OCI-LY7 (cell line): ENCODE measurements at regions not wholly inside any gene's neighbourhood (a gene's known extent, or its start where the extent isn't known, plus 50 kb on each side); places are given as distances from the start of the nearest gene placed in this dataset.

Experiments used
- BruUV-seq: library from RNA; stranded (reverse); fragments of 400-500 nt; replicated peaks from 2 replicates; lab custom pipeline; 2021; lab: Mats Ljungman, UMichigan
- CTCF ChIA-PET: fragments of 300-600 bp; sonication (Branson Sonifier 250); formaldehyde crosslinking; loops from one replicate; lab custom pipeline; 2022; ENCODE audit warnings: antibody characterized with exemption; ENCODE audit not compliant: unreplicated experiment; lab: Charles Lee
- POLR2A ChIA-PET: fragments of 300-600 bp; sonication (Branson Sonifier 250); formaldehyde crosslinking; loops from one replicate; lab custom pipeline; 2022; ENCODE audit warnings: antibody characterized with exemption; lab: Charles Lee
- DNase-seq: peaks from one replicate; pipeline ENCODE4 v3.0.0-alpha.2; 2015; ENCODE audit warnings: low spot score
- H2AFZ ChIP-seq: fragments of 200-600 bp; sonication (generic), shearing (Covaris generic); 2 replicates; pipeline ENCODE4 v1.6.1; 2014; ENCODE audit warnings: mild to moderate bottlenecking, antibody characterized with exemption, low read length, moderate library complexity
- H3K27ac ChIP-seq: fragments of 200-600 bp; sonication (generic); 2 replicates; pipeline ENCODE4 v1.5.1; 2014; ENCODE audit warnings: mixed run types, low read depth, mild to moderate bottlenecking, moderate library complexity, low read length, inconsistent platforms; ENCODE audit not compliant: poor library complexity, severe bottlenecking
- H3K36me3 ChIP-seq: fragments of 200-600 bp; sonication (generic); 2 replicates; pipeline ENCODE4 v1.6.1; 2014; ENCODE audit warnings: mild to moderate bottlenecking, antibody characterized with exemption, low read length, moderate library complexity, mixed read lengths; ENCODE audit not compliant: insufficient read depth
- H3K4me1 ChIP-seq: fragments of 200-600 bp; sonication (generic); 2 replicates; pipeline ENCODE4 v1.5.1; 2014; ENCODE audit warnings: mild to moderate bottlenecking, low read length; ENCODE audit not compliant: insufficient read depth, poor library complexity, severe bottlenecking
- H3K4me2 ChIP-seq: fragments of 200-600 bp; sonication (generic); 2 replicates; pipeline ENCODE4 v1.6.1; 2014; ENCODE audit warnings: mild to moderate bottlenecking, low read length
- H3K4me3 ChIP-seq: fragments of 200-600 bp; sonication (generic); 2 replicates; pipeline ENCODE4 v1.5.1; 2014; ENCODE audit warnings: mild to moderate bottlenecking, low read depth, low read length; ENCODE audit not compliant: poor library complexity, severe bottlenecking
- H3K79me2 ChIP-seq: fragments of 200-600 bp; sonication (generic); 2 replicates; pipeline ENCODE4 v1.6.1; 2016; ENCODE audit warnings: low read depth, mild to moderate bottlenecking, low read length, moderate library complexity, mixed read lengths; ENCODE audit not compliant: insufficient read depth
- H3K9me2 ChIP-seq: fragments of 200-600 bp; sonication (generic); 2 replicates; pipeline ENCODE4 v1.6.1; 2016; ENCODE audit warnings: mild to moderate bottlenecking, low read length, mixed read lengths; ENCODE audit not compliant: insufficient read depth
- H3K9me3 ChIP-seq: fragments of 200-600 bp; sonication (generic); 2 replicates; pipeline ENCODE4 v1.6.1; 2014; ENCODE audit warnings: mild to moderate bottlenecking, mixed run types, low read length, mixed read lengths
- H4K20me1 ChIP-seq: fragments of 200-600 bp; sonication (generic); 2 replicates; pipeline ENCODE4 v1.6.1; 2014; ENCODE audit warnings: mild to moderate bottlenecking, antibody characterized with exemption, low read length, moderate library complexity, mixed read lengths; ENCODE audit not compliant: insufficient read depth
- CTCF ChIP-seq: fragments of 200-600 bp; sonication (generic); conservative IDR thresholded peaks from 2 replicates; pipeline ENCODE4 v1.5.1; 2014; ENCODE audit warnings: mild to moderate bottlenecking, antibody characterized with exemption, low read length, moderate library complexity, mixed read lengths
- EZH2phosphoT487 ChIP-seq: fragments of 200-600 bp; sonication (generic); IDR thresholded peaks from 2 replicates; pipeline ENCODE4 v1.6.1; 2018; ENCODE audit warnings: low read depth, borderline replicate concordance, mild to moderate bottlenecking, mixed run types, antibody characterized with exemption, low read length, moderate library complexity, mixed read lengths
- intact Hi-C: fragments of 100-400 bp; cut with micrococcal nuclease; formaldehyde crosslinking; loops from one replicate; pipeline ENCODE4 v1.10.0; 2022; ENCODE audit not compliant: unreplicated experiment

- H3K4me2 ChIP-seq: no peak overlapping the region
- H2AFZ ChIP-seq: no peak overlapping the region
- H3K36me3 ChIP-seq: no peaks in the 10 kb centered on the region
- intact Hi-C loops: no loop called here
- no peak for DNase-seq
- no peaks in the 10 kb centered on the region for H4K20me1 ChIP-seq
- no peak overlapping the region for H3K27ac ChIP-seq
- TF ChIP-seq CTCF (no peak), EZH2phosphoT487 (no peak)
- ChIA-PET POLR2A (interaction anchor here (0.7 kb wide), 1 partner anchor 1004 kb away, joined by 3 read pairs; no protein-coding TSS in a partner anchor), CTCF (no interaction called here)
- H3K4me1 ChIP-seq: no peaks in the 10 kb centered on the region
- H3K9me3 ChIP-seq: no peaks in the 10 kb centered on the region
- no TSS peak for BruUV-seq
- H3K4me3 ChIP-seq: no peak overlapping the region
- H3K9me2 ChIP-seq: no peaks in the 10 kb centered on the region
- no peaks in the 10 kb centered on the region for H3K79me2 ChIP-seq
These were observed 279.4 kb downstream of the RFPL4B start for GRCh38 chr6:112626468-112627082.

GRCh38 chr6:112634376-112634775, 287.2 kb downstream of the RFPL4B start:
- Histone ChIP-seq H4K20me1 (no peaks in the 10 kb centered on the region), H3K9me3 (no peaks in the 10 kb centered on the region), H3K27ac (no peak overlapping the region), H3K36me3 (no peaks in the 10 kb centered on the region), H3K79me2 (no peaks in the 10 kb centered on the region), H3K4me2 (no peak overlapping the region), H2AFZ (no peak overlapping the region), H3K9me2 (no peaks in the 10 kb centered on the region), H3K4me1 (no peaks in the 10 kb centered on the region), H3K4me3 (no peak overlapping the region)
- ChIA-PET POLR2A (no interaction called here), CTCF (no interaction called here)
- intact Hi-C loops: no loop called here
- BruUV-seq: no TSS peak
- no peak for DNase-seq
- TF ChIP-seq CTCF (no peak), EZH2phosphoT487 (no peak)

- Histone ChIP-seq H3K36me3 (no peaks in the 10 kb centered on the region), H3K4me2 (no peak overlapping the region), H3K9me2 (no peaks in the 10 kb centered on the region), H3K4me1 (no peaks in the 10 kb centered on the region), H2AFZ (no peak overlapping the region), H3K27ac (no peak overlapping the region), H4K20me1 (no peaks in the 10 kb centered on the region), H3K79me2 (no peaks in the 10 kb centered on the region), H3K4me3 (no peak overlapping the region), H3K9me3 (no peaks in the 10 kb centered on the region)
- ChIA-PET CTCF (no interaction called here), POLR2A (interaction anchor here (0.6 kb wide), 1 partner anchor 683 kb away, joined by 3 read pairs; no protein-coding TSS in a partner anchor)
- BruUV-seq: no TSS peak
- TF ChIP-seq CTCF (no peak), EZH2phosphoT487 (no peak)
- DNase-seq: no peak
- intact Hi-C loops: no loop called here
These were observed 289.6 kb downstream of the RFPL4B start for GRCh38 chr6:112636650-112637262.
